ENCODE measurements at regions not wholly inside any gene's neighbourhood (a gene's known extent, or its start where the extent isn't known, plus 50 kb on each side); places are given as distances from the start of the nearest gene placed in this dataset.
A peak's percentile ranks its signal among the peaks of the same experiment; 100 is the strongest.

DNA sequence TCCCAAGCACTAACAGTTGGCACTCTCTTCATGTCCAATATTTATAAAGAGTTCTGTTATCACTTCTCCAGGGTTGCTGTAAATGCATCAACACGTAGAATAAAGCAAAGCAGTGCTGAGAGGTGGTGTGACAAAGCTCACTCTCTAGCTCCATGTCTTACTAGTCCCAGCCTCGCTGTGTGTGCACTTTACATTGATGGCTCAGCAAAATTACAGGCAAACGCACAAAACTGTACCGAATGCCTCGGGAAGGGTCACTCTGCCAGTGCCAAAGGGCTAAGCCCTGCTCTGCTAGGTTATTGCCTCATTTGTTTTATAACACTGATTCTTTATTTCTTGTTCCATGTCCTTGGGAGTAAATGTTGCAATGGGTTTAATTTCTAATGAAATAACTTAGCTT, 1005.9 kb upstream of the WWC1 start:
- ATAC-seq, result no peak

GRCh38 chr5:167286891-167287290, 1004.6 kb upstream of the WWC1 start:
- H3K4me1 ChIP-seq, result no peaks in the 10 kb centered on the region
- FAIRE-seq (no peak), DNase-seq (no peak), ATAC-seq (no peak)
- H3K4me3 ChIP-seq, result no peak overlapping the region
- H3K27ac ChIP-seq, result no peak overlapping the region
- WGBS, 2 donors, result 96 to 98% methylated on average over 1 of the region's 1 CpG
- intact Hi-C loops (cut with DNase I), result no loop called here
- H3K9me3 ChIP-seq, result no peaks in the 10 kb centered on the region
- no peaks in the 10 kb centered on the region for H3K27me3 ChIP-seq
- no peaks in the 10 kb centered on the region for H3K36me3 ChIP-seq
- TF ChIP-seq, protein P1, sequence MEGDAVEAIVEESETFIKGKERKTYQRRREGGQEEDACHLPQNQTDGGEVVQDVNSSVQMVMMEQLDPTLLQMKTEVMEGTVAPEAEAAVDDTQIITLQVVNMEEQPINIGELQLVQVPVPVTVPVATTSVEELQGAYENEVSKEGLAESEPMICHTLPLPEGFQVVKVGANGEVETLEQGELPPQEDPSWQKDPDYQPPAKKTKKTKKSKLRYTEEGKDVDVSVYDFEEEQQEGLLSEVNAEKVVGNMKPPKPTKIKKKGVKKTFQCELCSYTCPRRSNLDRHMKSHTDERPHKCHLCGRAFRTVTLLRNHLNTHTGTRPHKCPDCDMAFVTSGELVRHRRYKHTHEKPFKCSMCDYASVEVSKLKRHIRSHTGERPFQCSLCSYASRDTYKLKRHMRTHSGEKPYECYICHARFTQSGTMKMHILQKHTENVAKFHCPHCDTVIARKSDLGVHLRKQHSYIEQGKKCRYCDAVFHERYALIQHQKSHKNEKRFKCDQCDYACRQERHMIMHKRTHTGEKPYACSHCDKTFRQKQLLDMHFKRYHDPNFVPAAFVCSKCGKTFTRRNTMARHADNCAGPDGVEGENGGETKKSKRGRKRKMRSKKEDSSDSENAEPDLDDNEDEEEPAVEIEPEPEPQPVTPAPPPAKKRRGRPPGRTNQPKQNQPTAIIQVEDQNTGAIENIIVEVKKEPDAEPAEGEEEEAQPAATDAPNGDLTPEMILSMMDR (IDR thresholded peaks at IDR 0.05), result no peak

More for the DNA sequence above, 1005.9 kb upstream of the WWC1 start:
- Histone ChIP-seq H3K4me1 (no peaks in the 10 kb centered on the region), H3K4me3 (no peak overlapping the region), H3K27ac (no peak overlapping the region), H3K36me3 (no peaks in the 10 kb centered on the region), H3K27me3 (no peaks in the 10 kb centered on the region), H3K9me3 (no peaks in the 10 kb centered on the region)
- FAIRE-seq, result no peak
- intact Hi-C loops (cut with DNase I), result no loop called here
- TF ChIP-seq, protein P1 (IDR thresholded peaks at IDR 0.05), result no peak
- 59 to 68% methylated on average over 5 of the region's 5 CpGs for WGBS, 2 donors
- no peak for DNase-seq

DNA sequence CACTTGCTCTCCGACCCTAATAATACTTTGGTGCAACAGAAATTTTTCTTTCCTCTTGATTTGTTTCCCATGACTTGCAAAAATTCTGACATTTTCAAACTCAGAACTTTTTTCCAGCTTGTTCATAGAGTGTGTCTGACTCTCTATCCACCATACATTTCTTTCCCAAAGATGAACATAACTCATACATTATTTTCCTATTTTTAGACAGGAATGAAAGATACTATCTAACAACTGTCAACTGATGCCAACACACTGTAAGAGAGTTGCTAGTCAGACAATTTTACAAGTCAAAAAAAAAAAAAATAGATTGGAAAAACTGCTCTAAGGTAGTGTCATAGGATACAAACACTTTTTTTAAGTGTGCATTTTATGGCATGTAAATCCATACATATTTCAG, 1001.0 kb upstream of the WWC1 start:
- intact Hi-C loops (cut with DNase I), result no loop called here
- ATAC-seq, result no peak
- H3K27me3 ChIP-seq, result no peaks in the 10 kb centered on the region
- H3K4me3 ChIP-seq, result no peak overlapping the region
- no peak overlapping the region for H3K27ac ChIP-seq
- 82 to 89% methylated on average over 1 of the region's 1 CpG for WGBS, 2 donors
- no peaks in the 10 kb centered on the region for H3K9me3 ChIP-seq
- no peaks in the 10 kb centered on the region for H3K4me1 ChIP-seq
- DNase-seq, result no peak
- FAIRE-seq, result no peak
- no peaks in the 10 kb centered on the region for H3K36me3 ChIP-seq
- TF ChIP-seq, protein P1 (IDR thresholded peaks at IDR 0.05), result no peak

- intact Hi-C loops (cut with DNase I), result no loop called here
- DNase-seq (no peak), FAIRE-seq (no peak), ATAC-seq (peak in 2 of 4 donors; percentile 70 to 71)
- no peak overlapping the region for H3K27ac ChIP-seq
- H3K4me1 ChIP-seq, result no peaks in the 10 kb centered on the region
- H3K27me3 ChIP-seq, result no peaks in the 10 kb centered on the region
- H3K36me3 ChIP-seq, result no peaks in the 10 kb centered on the region
- H3K9me3 ChIP-seq, result no peaks in the 10 kb centered on the region
- WGBS, 2 donors, result 66 to 83% methylated on average over 3 of the region's 3 CpGs
- TF ChIP-seq, protein P1 (IDR thresholded peaks at IDR 0.05), result no peak
- no peak overlapping the region for H3K4me3 ChIP-seq
Measured at GRCh38 chr5:167294882-167295680, 996.4 kb upstream of the WWC1 start.

DNA sequence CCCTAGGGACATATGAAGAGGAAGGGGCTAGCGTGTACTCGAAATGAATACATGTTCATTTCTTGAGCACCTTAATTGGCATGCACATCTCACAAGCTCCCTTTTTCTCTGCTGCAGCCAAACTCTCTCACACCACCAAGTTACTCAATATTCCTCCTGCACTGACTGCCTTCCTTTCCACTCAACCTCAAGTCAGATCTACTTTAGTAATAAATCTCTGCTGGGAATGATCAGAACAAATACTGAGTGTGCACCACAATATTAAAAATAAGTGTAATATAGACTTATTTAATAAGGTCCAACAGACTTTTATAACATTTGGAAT, 995.8 kb upstream of the WWC1 start:
- no peak overlapping the region for H3K4me3 ChIP-seq
- no peak overlapping the region for H3K27ac ChIP-seq
- H3K4me1 ChIP-seq, result no peaks in the 10 kb centered on the region
- no peaks in the 10 kb centered on the region for H3K36me3 ChIP-seq
- ATAC-seq (no peak), DNase-seq (no peak), FAIRE-seq (no peak)
- TF ChIP-seq, protein P1 (IDR thresholded peaks at IDR 0.05), result no peak
- no peaks in the 10 kb centered on the region for H3K27me3 ChIP-seq
- H3K9me3 ChIP-seq, result no peaks in the 10 kb centered on the region
- intact Hi-C loops (cut with DNase I), result no loop called here
- WGBS, 2 donors, result 78 to 84% methylated on average over 2 of the region's 2 CpGs

Measured in pancreas (tissue), 10 donors.